Cardiac fibroblast (primary cell): ENCODE measurements at regions not wholly inside any gene's neighbourhood (a gene's known extent, or its start where the extent isn't known, plus 50 kb on each side); places are given as distances from the start of the nearest gene placed in this dataset.

Experiments
- DNase-seq, 2 donors: peaks; one replicate each; pipeline versions ENCODE4 v3.0.0 to v3.0.0-alpha.2; 2010; ENCODE audit warnings: low read depth in 2 of 2
- H3K4me3 ChIP-seq, 2 donors: replicated peaks in 1 of 2; 1 replicate in 1 of 2; 2 replicates in 1 of 2; pipeline ENCODE4 v1.5.1; 2011; ENCODE audit warnings: low read depth in 2 of 2, low read length in 2 of 2, mild to moderate bottlenecking in 2 of 2, moderate library complexity in 1 of 2
- TF ChIP-seq, protein P1 (sequence below): IDR thresholded peaks from one replicate; pipeline ENCODE4 v1.5.1; 2011; ENCODE audit warnings: low read depth, mild to moderate bottlenecking, low read length, inconsistent platforms

GRCh38 chr2:71804281-71804751, 343.3 kb downstream of the CYP26B1 start:
- TF ChIP-seq, protein P1, sequence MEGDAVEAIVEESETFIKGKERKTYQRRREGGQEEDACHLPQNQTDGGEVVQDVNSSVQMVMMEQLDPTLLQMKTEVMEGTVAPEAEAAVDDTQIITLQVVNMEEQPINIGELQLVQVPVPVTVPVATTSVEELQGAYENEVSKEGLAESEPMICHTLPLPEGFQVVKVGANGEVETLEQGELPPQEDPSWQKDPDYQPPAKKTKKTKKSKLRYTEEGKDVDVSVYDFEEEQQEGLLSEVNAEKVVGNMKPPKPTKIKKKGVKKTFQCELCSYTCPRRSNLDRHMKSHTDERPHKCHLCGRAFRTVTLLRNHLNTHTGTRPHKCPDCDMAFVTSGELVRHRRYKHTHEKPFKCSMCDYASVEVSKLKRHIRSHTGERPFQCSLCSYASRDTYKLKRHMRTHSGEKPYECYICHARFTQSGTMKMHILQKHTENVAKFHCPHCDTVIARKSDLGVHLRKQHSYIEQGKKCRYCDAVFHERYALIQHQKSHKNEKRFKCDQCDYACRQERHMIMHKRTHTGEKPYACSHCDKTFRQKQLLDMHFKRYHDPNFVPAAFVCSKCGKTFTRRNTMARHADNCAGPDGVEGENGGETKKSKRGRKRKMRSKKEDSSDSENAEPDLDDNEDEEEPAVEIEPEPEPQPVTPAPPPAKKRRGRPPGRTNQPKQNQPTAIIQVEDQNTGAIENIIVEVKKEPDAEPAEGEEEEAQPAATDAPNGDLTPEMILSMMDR = peak; percentile 17
- peak in 1 of 2 donors; percentile 23 for DNase-seq
- no peak overlapping the region for H3K4me3 ChIP-seq

DNA sequence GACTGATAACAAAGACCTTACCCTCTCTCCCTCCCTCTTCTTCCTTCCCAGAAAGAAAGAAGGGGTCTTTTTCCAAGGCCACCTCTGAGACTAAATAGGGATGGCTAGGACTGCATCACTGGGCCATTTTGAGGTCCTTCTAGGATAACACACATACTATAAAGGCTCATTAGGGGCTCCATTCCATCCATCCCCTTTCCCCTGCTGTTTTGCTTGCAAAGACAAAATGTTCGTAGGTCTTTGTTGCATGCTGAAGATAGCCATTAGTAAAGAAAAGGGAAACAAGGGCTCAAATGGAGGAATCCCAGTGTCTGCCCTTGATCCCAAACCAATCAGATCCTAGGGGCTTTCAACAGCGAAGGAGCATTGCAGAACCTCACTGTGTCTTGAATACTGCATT, 344.3 kb downstream of the CYP26B1 start:
- DNase-seq = no peak
- TF ChIP-seq, protein P1 = no peak
- no peak overlapping the region for H3K4me3 ChIP-seq

GRCh38 chr2:71802556-71802955, 345.1 kb downstream of the CYP26B1 start:
- TF ChIP-seq, protein P1 = no peak
- DNase-seq = no peak
- H3K4me3 ChIP-seq = no peak overlapping the region

GRCh38 chr2:71801969-71802368, 345.7 kb downstream of the CYP26B1 start:
- TF ChIP-seq, protein P1 = peak; percentile 77
- no peak overlapping the region for H3K4me3 ChIP-seq
- peak; percentile 81 to 82 for DNase-seq

DNA sequence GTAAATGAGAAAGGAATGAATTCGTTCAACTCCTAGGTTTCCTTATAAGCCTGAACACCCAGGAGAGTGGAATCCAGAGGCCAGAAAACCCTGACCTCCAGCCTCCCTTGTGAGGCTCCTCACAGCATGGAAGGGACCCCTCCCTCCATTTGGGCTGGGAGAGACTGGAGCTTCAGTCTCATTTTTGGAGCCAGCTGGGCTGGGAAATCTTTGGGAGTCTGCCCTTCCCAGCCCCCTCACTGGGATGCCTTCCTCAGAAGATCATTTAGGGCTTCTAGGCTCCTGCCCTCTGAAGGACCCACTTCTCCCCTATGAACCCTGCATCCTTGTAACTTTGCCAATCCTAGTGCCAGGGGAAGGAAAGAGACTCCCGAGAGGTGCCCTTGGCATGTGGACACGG, 346.1 kb downstream of the CYP26B1 start:
- H3K4me3 ChIP-seq = no peak overlapping the region
- TF ChIP-seq, protein P1 = no peak
- no peak for DNase-seq

GRCh38 chr2:71800851-71801250, 346.8 kb downstream of the CYP26B1 start:
- TF ChIP-seq, protein P1 = no peak
- DNase-seq = no peak

More at GRCh38 chr2:71800851-71801250, 346.8 kb downstream of the CYP26B1 start:
- H3K4me3 ChIP-seq = no peak overlapping the region
